ENCODE measurements at regions not wholly inside any gene's neighbourhood (a gene's known extent, or its start where the extent isn't known, plus 50 kb on each side); places are given as distances from the start of the nearest gene placed in this dataset.

DNA sequence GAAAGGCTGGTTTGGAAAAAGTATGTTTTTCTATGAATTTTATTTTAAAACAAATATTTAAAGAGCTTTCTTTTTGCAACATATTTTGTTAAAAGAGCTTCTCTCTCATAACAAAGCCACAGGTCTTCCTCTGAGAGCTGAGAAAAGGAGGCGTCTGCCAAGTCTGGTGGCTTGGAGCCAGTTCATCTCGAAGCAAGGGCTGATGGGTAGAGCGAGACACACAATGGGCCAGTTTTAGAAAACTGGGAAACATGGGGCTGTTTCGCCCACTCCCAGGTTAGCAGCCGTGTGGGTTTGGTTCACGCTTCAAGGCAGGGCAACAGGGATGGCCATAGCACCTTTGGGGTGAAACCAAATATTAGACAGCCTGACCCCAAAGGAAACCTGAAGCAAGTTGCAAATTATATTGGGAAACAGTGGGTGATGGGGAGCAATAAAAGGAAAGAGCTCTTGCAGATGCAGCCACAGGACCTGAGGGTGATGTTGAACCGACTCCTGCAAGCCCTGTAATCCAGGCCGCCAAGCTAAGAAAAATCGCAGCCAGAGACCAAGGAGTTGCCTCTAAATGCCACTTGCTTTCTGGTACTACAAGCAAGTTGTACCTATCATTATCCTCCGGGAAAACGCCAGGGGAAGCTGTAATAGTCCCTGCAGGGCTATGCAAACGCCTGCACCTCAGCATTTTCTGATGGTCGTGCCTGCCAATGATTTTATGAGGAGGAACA, 88.4 kb upstream of the GALNT15 start:
- TF ChIP-seq, protein P1, sequence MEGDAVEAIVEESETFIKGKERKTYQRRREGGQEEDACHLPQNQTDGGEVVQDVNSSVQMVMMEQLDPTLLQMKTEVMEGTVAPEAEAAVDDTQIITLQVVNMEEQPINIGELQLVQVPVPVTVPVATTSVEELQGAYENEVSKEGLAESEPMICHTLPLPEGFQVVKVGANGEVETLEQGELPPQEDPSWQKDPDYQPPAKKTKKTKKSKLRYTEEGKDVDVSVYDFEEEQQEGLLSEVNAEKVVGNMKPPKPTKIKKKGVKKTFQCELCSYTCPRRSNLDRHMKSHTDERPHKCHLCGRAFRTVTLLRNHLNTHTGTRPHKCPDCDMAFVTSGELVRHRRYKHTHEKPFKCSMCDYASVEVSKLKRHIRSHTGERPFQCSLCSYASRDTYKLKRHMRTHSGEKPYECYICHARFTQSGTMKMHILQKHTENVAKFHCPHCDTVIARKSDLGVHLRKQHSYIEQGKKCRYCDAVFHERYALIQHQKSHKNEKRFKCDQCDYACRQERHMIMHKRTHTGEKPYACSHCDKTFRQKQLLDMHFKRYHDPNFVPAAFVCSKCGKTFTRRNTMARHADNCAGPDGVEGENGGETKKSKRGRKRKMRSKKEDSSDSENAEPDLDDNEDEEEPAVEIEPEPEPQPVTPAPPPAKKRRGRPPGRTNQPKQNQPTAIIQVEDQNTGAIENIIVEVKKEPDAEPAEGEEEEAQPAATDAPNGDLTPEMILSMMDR (IDR thresholded peaks at IDR 0.05; ENCODE audit: borderline replicate concordance, extremely low read depth, insufficient read depth), result no peak
- intact Hi-C loops (cut with DNase I), result no loop called here
- no peak overlapping the region for H3K27ac ChIP-seq (ENCODE audit: low read depth in 2 of 2, low read length in 2 of 2)
- H3K4me3 ChIP-seq (ENCODE audit: low read length in 3 of 3), result no peak overlapping the region
- peaks cover 0 to 7% (median 2%) of the 10 kb centered on the region in 3 donors for H3K9me3 ChIP-seq (ENCODE audit: control insufficient read depth in 2 of 3, insufficient read depth in 1 of 3, low read length in 3 of 3)
- DNase-seq (peak in 1 of 5 donors; percentile 30), FAIRE-seq (no peak)
- H3K9ac ChIP-seq (ENCODE audit: low read length in 3 of 3), result no peak overlapping the region
- H3K27me3 ChIP-seq (ENCODE audit: control insufficient read depth, insufficient read depth, low read length), result no peaks in the 10 kb centered on the region
- H3K4me1 ChIP-seq (ENCODE audit: control insufficient read depth in 2 of 3, insufficient read depth in 2 of 3, low read depth in 1 of 3, low read length in 3 of 3), result no peaks in the 10 kb centered on the region
- H3K36me3 ChIP-seq (ENCODE audit: control insufficient read depth in 2 of 3, insufficient read depth in 3 of 3, low read length in 3 of 3), result no peaks in the 10 kb centered on the region

DNA sequence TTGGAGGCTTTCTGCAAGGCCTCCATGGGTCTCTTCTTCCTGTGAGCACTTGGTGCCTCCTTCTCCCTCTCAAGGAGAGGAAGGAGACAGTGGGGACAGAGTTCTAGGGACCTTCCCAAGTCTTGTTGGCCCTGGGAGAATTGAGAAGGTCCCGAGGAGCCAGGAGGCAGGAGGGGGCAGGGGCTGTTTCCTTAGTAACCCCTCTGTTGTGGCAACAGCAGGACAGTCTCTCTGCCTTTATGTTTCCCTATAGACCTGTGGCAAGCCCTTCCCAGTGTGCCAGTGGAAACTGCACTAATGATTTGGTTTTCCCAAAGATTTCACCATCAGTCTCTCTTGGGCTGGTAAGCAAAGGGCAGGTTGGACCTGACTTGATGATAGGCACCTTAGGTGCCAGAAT, 87.8 kb upstream of the GALNT15 start:
- Histone ChIP-seq H3K27me3 (ENCODE audit: control insufficient read depth, insufficient read depth, low read length) (no peaks in the 10 kb centered on the region), H3K36me3 (ENCODE audit: control insufficient read depth in 2 of 3, insufficient read depth in 3 of 3, low read length in 3 of 3) (no peaks in the 10 kb centered on the region), H3K9ac (ENCODE audit: low read length in 3 of 3) (no peak overlapping the region), H3K4me3 (ENCODE audit: low read length in 3 of 3) (no peak overlapping the region), H3K4me1 (ENCODE audit: control insufficient read depth in 2 of 3, insufficient read depth in 2 of 3, low read depth in 1 of 3, low read length in 3 of 3) (no peaks in the 10 kb centered on the region), H3K9me3 (ENCODE audit: control insufficient read depth in 2 of 3, insufficient read depth in 1 of 3, low read length in 3 of 3) (peaks cover 0 to 7% (median 0%) of the 10 kb centered on the region in 3 donors), H3K27ac (ENCODE audit: low read depth in 2 of 2, low read length in 2 of 2) (no peak overlapping the region)
- FAIRE-seq, result no peak
- no peak for DNase-seq
- TF ChIP-seq, protein P1 (IDR thresholded peaks at IDR 0.05; ENCODE audit: borderline replicate concordance, extremely low read depth, insufficient read depth), result no peak
- intact Hi-C loops (cut with DNase I), result no loop called here

DNA sequence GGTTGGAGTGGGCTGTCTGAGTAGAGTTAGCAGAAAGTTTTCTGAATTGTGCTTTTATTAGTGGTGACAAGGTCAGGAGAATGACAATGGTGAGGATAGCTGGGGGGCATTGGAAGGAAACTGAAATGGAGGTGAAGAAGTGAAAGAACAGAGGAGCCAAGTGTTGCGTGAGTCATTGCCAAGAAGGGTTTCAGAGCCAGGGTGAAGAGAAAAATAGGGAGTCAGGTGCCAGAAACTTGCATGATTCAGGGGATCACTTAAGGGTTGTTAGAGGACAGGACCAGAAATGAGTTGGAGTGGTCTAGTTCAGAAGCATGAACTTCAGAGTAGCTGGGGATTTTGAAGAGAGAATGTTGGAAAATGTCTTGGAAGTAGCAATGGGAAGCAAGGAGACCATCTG, 86.0 kb upstream of the GALNT15 start:
- H3K27me3 ChIP-seq (ENCODE audit: control insufficient read depth, insufficient read depth, low read length), result no peaks in the 10 kb centered on the region
- DNase-seq, result no peak
- no peak overlapping the region for H3K4me3 ChIP-seq (ENCODE audit: low read length in 3 of 3)
- intact Hi-C loops (cut with DNase I), result no loop called here
- no peaks in the 10 kb centered on the region for H3K9me3 ChIP-seq (ENCODE audit: control insufficient read depth in 2 of 3, insufficient read depth in 1 of 3, low read length in 3 of 3)
- no peaks in the 10 kb centered on the region for H3K36me3 ChIP-seq (ENCODE audit: control insufficient read depth in 2 of 3, insufficient read depth in 3 of 3, low read length in 3 of 3)
- H3K4me1 ChIP-seq (ENCODE audit: control insufficient read depth in 2 of 3, insufficient read depth in 2 of 3, low read depth in 1 of 3, low read length in 3 of 3), result no peaks in the 10 kb centered on the region
- no peak for FAIRE-seq
- TF ChIP-seq, protein P1 (IDR thresholded peaks at IDR 0.05; ENCODE audit: borderline replicate concordance, extremely low read depth, insufficient read depth), result no peak
- H3K9ac ChIP-seq (ENCODE audit: low read length in 3 of 3), result no peak overlapping the region
- H3K27ac ChIP-seq (ENCODE audit: low read depth in 2 of 2, low read length in 2 of 2), result no peak overlapping the region

DNA sequence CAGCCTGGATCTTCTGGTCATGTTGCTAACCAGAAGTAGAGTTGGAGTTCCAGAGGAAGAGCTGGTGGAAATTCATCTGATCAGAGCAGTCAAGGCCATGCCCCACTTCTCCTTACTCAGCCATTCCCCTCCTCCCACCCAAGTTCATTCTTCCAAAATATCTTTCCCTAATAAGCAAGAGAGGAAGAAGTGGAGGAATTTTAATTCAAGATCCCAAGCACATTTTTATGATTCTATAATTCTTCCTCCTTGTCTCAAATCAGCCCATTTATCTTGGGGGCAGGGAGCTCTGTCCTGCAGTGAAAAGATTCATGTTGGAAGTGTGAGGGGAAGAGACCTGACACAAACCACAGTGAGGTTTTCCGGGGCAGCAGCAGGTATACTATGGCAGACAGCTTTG, 85.0 kb upstream of the GALNT15 start:
- Histone ChIP-seq H3K27me3 (ENCODE audit: control insufficient read depth, insufficient read depth, low read length) (no peaks in the 10 kb centered on the region), H3K36me3 (ENCODE audit: control insufficient read depth in 2 of 3, insufficient read depth in 3 of 3, low read length in 3 of 3) (no peaks in the 10 kb centered on the region), H3K9ac (ENCODE audit: low read length in 3 of 3) (no peak overlapping the region), H3K27ac (ENCODE audit: low read depth in 2 of 2, low read length in 2 of 2) (no peak overlapping the region), H3K4me3 (ENCODE audit: low read length in 3 of 3) (no peak overlapping the region), H3K9me3 (ENCODE audit: control insufficient read depth in 2 of 3, insufficient read depth in 1 of 3, low read length in 3 of 3) (no peaks in the 10 kb centered on the region), H3K4me1 (ENCODE audit: control insufficient read depth in 2 of 3, insufficient read depth in 2 of 3, low read depth in 1 of 3, low read length in 3 of 3) (no peaks in the 10 kb centered on the region)
- intact Hi-C loops (cut with DNase I), result no loop called here
- TF ChIP-seq, protein P1 (IDR thresholded peaks at IDR 0.05; ENCODE audit: borderline replicate concordance, extremely low read depth, insufficient read depth), result no peak
- DNase-seq (no peak), FAIRE-seq (no peak)

Data from kidney (tissue), 13 donors.